Activated CD8-positive, alpha-beta memory T cell treated with anti-CD3 and anti-CD28 coated beads, Interleukin-2, amount 10 ng/mL, durations not matched to agents 7 days and 5 days (primary cell): ENCODE measurements at regions not wholly inside any gene's neighbourhood (a gene's known extent, or its start where the extent isn't known, plus 50 kb on each side); places are given as distances from the start of the nearest gene placed in this dataset.

Source experiments
- ATAC-seq: fragments of 150-1000 bp; cut with Tn5 transposase; one replicate; pipeline ENCODE4 v1.10.0; 2021; ENCODE audit warnings: moderate library complexity
- CTCF ChIA-PET: fragments of 350-600 bp; sonication (Branson Sonifier 250); formaldehyde crosslinking; loops from one replicate; lab custom pipeline; 2021; ENCODE audit warnings: antibody characterized with exemption; lab: Charles Lee
- DNase-seq: peaks from one replicate; pipeline ENCODE4 v3.0.0-alpha.2; 2020
- H3K27ac Mint-ChIP-seq: one replicate; pipeline ENCODE4 v1.8.0; 2021; ENCODE audit warnings: mild to moderate bottlenecking, mixed read lengths
- H3K27me3 Mint-ChIP-seq: one replicate; pipeline ENCODE4 v1.8.0; 2021; ENCODE audit warnings: mixed read lengths
- H3K36me3 Mint-ChIP-seq: one replicate; pipeline ENCODE4 v1.8.0; 2021; ENCODE audit warnings: mild to moderate bottlenecking, mixed read lengths
- H3K4me1 Mint-ChIP-seq: one replicate; pipeline ENCODE4 v1.8.0; 2021; ENCODE audit warnings: mixed read lengths
- H3K4me3 Mint-ChIP-seq: one replicate; pipeline ENCODE4 v1.8.0; 2021; ENCODE audit warnings: mild to moderate bottlenecking, moderate library complexity, mixed read lengths
- H3K9me3 Mint-ChIP-seq: one replicate; pipeline ENCODE4 v1.8.0; 2022; ENCODE audit warnings: low read depth, mixed read lengths

GRCh38 chr2:181776336-181776735 lies 96.0 kb upstream of the NEUROD1 start:
- DNase-seq, result no peak
- CTCF ChIA-PET, result no interaction called here
- ATAC-seq, result no peak
- Mint-ChIP-seq H3K27ac (no peak overlapping the region), H3K4me3 (no peak overlapping the region), H3K4me1 (peaks cover 13% of the 10 kb centered on the region), H3K9me3 (no peaks in the 10 kb centered on the region), H3K27me3 (no peaks in the 10 kb centered on the region), H3K36me3 (no peaks in the 10 kb centered on the region)

- DNase-seq, result no peak
- Mint-ChIP-seq H3K27ac (no peak overlapping the region), H3K4me1 (peaks cover 13% of the 10 kb centered on the region), H3K27me3 (no peaks in the 10 kb centered on the region), H3K36me3 (no peaks in the 10 kb centered on the region), H3K4me3 (no peak overlapping the region), H3K9me3 (no peaks in the 10 kb centered on the region)
- no peak for ATAC-seq
- CTCF ChIA-PET, result no interaction called here
Observed at GRCh38 chr2:181777734-181778133, 97.4 kb upstream of the NEUROD1 start.

- Mint-ChIP-seq H3K27ac (no peak overlapping the region), H3K9me3 (no peaks in the 10 kb centered on the region), H3K36me3 (no peaks in the 10 kb centered on the region), H3K4me3 (no peak overlapping the region), H3K4me1 (peaks cover 8% of the 10 kb centered on the region), H3K27me3 (no peaks in the 10 kb centered on the region)
- ATAC-seq (no peak), DNase-seq (no peak)
- CTCF ChIA-PET, result interaction anchor here (1.2 kb wide), 1 partner anchor 36 kb away, joined by 4 read pairs; no protein-coding TSS in a partner anchor
Observed at GRCh38 chr2:181778621-181779201, 98.4 kb upstream of the NEUROD1 start.

- ATAC-seq, result no peak
- no peak overlapping the region for H3K4me3 Mint-ChIP-seq
- H3K27me3 Mint-ChIP-seq, result no peaks in the 10 kb centered on the region
- H3K27ac Mint-ChIP-seq, result no peak overlapping the region
- H3K9me3 Mint-ChIP-seq, result no peaks in the 10 kb centered on the region
- DNase-seq, result no peak
- peaks cover 8% of the 10 kb centered on the region for H3K4me1 Mint-ChIP-seq
- no peaks in the 10 kb centered on the region for H3K36me3 Mint-ChIP-seq
- CTCF ChIA-PET, result interaction anchor here (1.2 kb wide), 1 partner anchor 37 kb away, joined by 4 read pairs; no protein-coding TSS in a partner anchor
Observed at GRCh38 chr2:181779288-181780021, 99.1 kb upstream of the NEUROD1 start.

GRCh38 chr2:181780047-181780651 lies 99.8 kb upstream of the NEUROD1 start:
- Mint-ChIP-seq H3K27me3 (no peaks in the 10 kb centered on the region), H3K4me3 (no peak overlapping the region), H3K36me3 (no peaks in the 10 kb centered on the region), H3K27ac (no peak overlapping the region), H3K9me3 (no peaks in the 10 kb centered on the region), H3K4me1 (peaks cover 8% of the 10 kb centered on the region)
- CTCF ChIA-PET, result interaction anchor here (0.7 to 1.2 kb wide), 2 partner anchors 37 kb away, joined by 3 to 4 read pairs; no protein-coding TSS in a partner anchor
- ATAC-seq, result no peak
- DNase-seq, result no peak

- H3K27ac Mint-ChIP-seq, result peak overlapping the region; percentile 42
- peaks cover 8% of the 10 kb centered on the region for H3K4me1 Mint-ChIP-seq
- H3K4me3 Mint-ChIP-seq, result no peak overlapping the region
- no peaks in the 10 kb centered on the region for H3K36me3 Mint-ChIP-seq
- H3K27me3 Mint-ChIP-seq, result no peaks in the 10 kb centered on the region
- CTCF ChIA-PET, result interaction anchor here (0.7 to 1.4 kb wide), 2 partner anchors 10 to 38 kb away, joined by 3 read pairs; no protein-coding TSS in a partner anchor
- no peaks in the 10 kb centered on the region for H3K9me3 Mint-ChIP-seq
- DNase-seq (no peak), ATAC-seq (no peak)
Observed at GRCh38 chr2:181780657-181781056, 100.3 kb upstream of the NEUROD1 start.

GRCh38 chr2:181781078-181781786 lies 100.9 kb upstream of the NEUROD1 start:
- peak; percentile 36 for ATAC-seq
- Mint-ChIP-seq H3K9me3 (no peaks in the 10 kb centered on the region), H3K27ac (no peak overlapping the region), H3K4me1 (peaks cover 8% of the 10 kb centered on the region), H3K4me3 (no peak overlapping the region), H3K27me3 (no peaks in the 10 kb centered on the region), H3K36me3 (no peaks in the 10 kb centered on the region)
- CTCF ChIA-PET, result interaction anchor here (0.5 to 1.4 kb wide), 3 partner anchors 10 to 295 kb away, joined by 3 read pairs; no protein-coding TSS in a partner anchor
- no peak for DNase-seq

GRCh38 chr2:181782660-181783059 lies 102.3 kb upstream of the NEUROD1 start:
- Mint-ChIP-seq H3K4me3 (no peak overlapping the region), H3K9me3 (no peaks in the 10 kb centered on the region), H3K36me3 (no peaks in the 10 kb centered on the region), H3K27ac (no peak overlapping the region), H3K4me1 (peaks cover 12% of the 10 kb centered on the region), H3K27me3 (no peaks in the 10 kb centered on the region)
- CTCF ChIA-PET, result no interaction called here
- DNase-seq (no peak), ATAC-seq (no peak)

GRCh38 chr2:181784556-181784955 lies 104.2 kb upstream of the NEUROD1 start:
- no peak overlapping the region for H3K27ac Mint-ChIP-seq
- CTCF ChIA-PET, result no interaction called here
- no peak for ATAC-seq
- H3K4me1 Mint-ChIP-seq, result peaks cover 11% of the 10 kb centered on the region
- no peaks in the 10 kb centered on the region for H3K27me3 Mint-ChIP-seq
- H3K9me3 Mint-ChIP-seq, result no peaks in the 10 kb centered on the region
- H3K4me3 Mint-ChIP-seq, result no peak overlapping the region
- DNase-seq, result no peak
- peaks cover 1% of the 10 kb centered on the region for H3K36me3 Mint-ChIP-seq

GRCh38 chr2:181785691-181786344 lies 105.5 kb upstream of the NEUROD1 start:
- Mint-ChIP-seq H3K27ac (no peak overlapping the region), H3K27me3 (no peaks in the 10 kb centered on the region), H3K36me3 (peaks cover 3% of the 10 kb centered on the region), H3K4me1 (peaks cover 20% of the 10 kb centered on the region), H3K9me3 (no peaks in the 10 kb centered on the region), H3K4me3 (no peak overlapping the region)
- ATAC-seq, result no peak
- CTCF ChIA-PET, result no interaction called here
- DNase-seq, result no peak

- DNase-seq (no peak), ATAC-seq (no peak)
- Mint-ChIP-seq H3K27me3 (no peaks in the 10 kb centered on the region), H3K9me3 (no peaks in the 10 kb centered on the region), H3K4me1 (peaks cover 28% of the 10 kb centered on the region), H3K27ac (no peak overlapping the region), H3K4me3 (no peak overlapping the region), H3K36me3 (peaks cover 3% of the 10 kb centered on the region)
- CTCF ChIA-PET, result no interaction called here
Observed at GRCh38 chr2:181786371-181787228, 104.9 kb upstream of the ITPRID2 start.

GRCh38 chr2:181787310-181788048 lies 104.1 kb upstream of the ITPRID2 start:
- H3K27ac Mint-ChIP-seq, result no peak overlapping the region
- peaks cover 5% of the 10 kb centered on the region for H3K36me3 Mint-ChIP-seq
- no peaks in the 10 kb centered on the region for H3K27me3 Mint-ChIP-seq
- no peaks in the 10 kb centered on the region for H3K9me3 Mint-ChIP-seq
- no peak for ATAC-seq
- H3K4me1 Mint-ChIP-seq, result peaks cover 33% of the 10 kb centered on the region
- CTCF ChIA-PET, result no interaction called here
- DNase-seq, result no peak
- H3K4me3 Mint-ChIP-seq, result no peak overlapping the region
